ENCODE measurements at regions not wholly inside any gene's neighbourhood (a gene's known extent, or its start where the extent isn't known, plus 50 kb on each side); places are given as distances from the start of the nearest gene placed in this dataset.

GRCh38 chr5:156186760-156187159 is 140.2 kb upstream of the SGCD start:
- Histone ChIP-seq H2AFZ (ENCODE audit: low read depth, low read length) (no peak overlapping the region), H3K4me1 (ENCODE audit: insufficient read depth, low read length) (peaks cover 3% of the 10 kb centered on the region), H3K9ac (ENCODE audit: low read length) (no peak overlapping the region), H3K27me3 (ENCODE audit: insufficient read depth, low read length) (no peaks in the 10 kb centered on the region), H4K20me1 (ENCODE audit: insufficient read depth, low read length) (no peaks in the 10 kb centered on the region), H3K36me3 (ENCODE audit: insufficient read depth, low read length) (no peaks in the 10 kb centered on the region), H3K27ac (ENCODE audit: low read depth, low read length) (peak overlapping the region; percentile 31), H3K4me2 (ENCODE audit: low read length) (peak overlapping the region; percentile 41), H3K79me2 (ENCODE audit: insufficient read depth, low read length) (no peaks in the 10 kb centered on the region), H3K9me3 (ENCODE audit: insufficient read depth, low read depth, low read length) (no peaks in the 10 kb centered on the region), H3K4me3 (ENCODE audit: insufficient read depth, low read depth, low read length) (no peak overlapping the region)
- DNase-seq (ENCODE audit: low read depth) (peak; percentile 12), FAIRE-seq (no peak)
- H3K27me3 Mint-ChIP-seq (ENCODE audit: low read depth, unreplicated experiment) = no peaks in the 10 kb centered on the region
- no peak overlapping the region for H3K4me3 Mint-ChIP-seq (ENCODE audit: unreplicated experiment)
- no peaks in the 10 kb centered on the region for H3K36me3 Mint-ChIP-seq (ENCODE audit: low read depth, unreplicated experiment)
- no peak for TF ChIP-seq CTCF (IDR thresholded peaks at IDR 0.05; ENCODE audit: insufficient read depth, low read depth, low read length)
- no peak for TF ChIP-seq EZH2 (IDR thresholded peaks at IDR 0.05; ENCODE audit: insufficient read depth, low read length)
- peaks cover 2% of the 10 kb centered on the region for H3K9me3 Mint-ChIP-seq (ENCODE audit: unreplicated experiment)
- H3K27ac Mint-ChIP-seq (ENCODE audit: unreplicated experiment) = no peak overlapping the region
- H3K4me1 Mint-ChIP-seq (ENCODE audit: low read depth, unreplicated experiment) = peaks cover 19% of the 10 kb centered on the region

DNA sequence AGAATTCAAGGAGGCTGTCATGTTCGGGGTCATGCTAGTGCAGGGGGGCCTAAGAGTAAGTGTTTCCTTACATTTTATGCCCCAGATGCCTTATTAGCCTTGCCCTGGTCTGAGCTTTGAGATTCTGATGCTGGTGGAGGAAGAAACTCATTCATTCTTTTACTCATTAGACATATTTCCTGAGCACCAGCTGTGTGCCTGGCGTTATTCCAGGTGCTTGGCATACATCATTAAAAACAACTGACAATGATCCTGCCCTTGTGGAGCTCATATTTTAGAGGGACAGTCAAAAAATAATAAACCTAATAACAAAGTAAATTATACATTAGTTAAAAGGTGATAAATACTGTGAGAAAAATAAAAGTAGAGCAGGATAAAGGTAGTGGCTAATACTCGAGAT is 138.9 kb upstream of the SGCD start:
- Histone ChIP-seq H3K27me3 (ENCODE audit: insufficient read depth, low read length) (no peaks in the 10 kb centered on the region), H3K4me1 (ENCODE audit: insufficient read depth, low read length) (peaks cover 3% of the 10 kb centered on the region), H3K36me3 (ENCODE audit: insufficient read depth, low read length) (no peaks in the 10 kb centered on the region), H3K4me3 (ENCODE audit: insufficient read depth, low read depth, low read length) (no peak overlapping the region), H3K9ac (ENCODE audit: low read length) (no peak overlapping the region), H2AFZ (ENCODE audit: low read depth, low read length) (no peak overlapping the region), H3K27ac (ENCODE audit: low read depth, low read length) (no peak overlapping the region), H3K9me3 (ENCODE audit: insufficient read depth, low read depth, low read length) (no peaks in the 10 kb centered on the region), H3K79me2 (ENCODE audit: insufficient read depth, low read length) (no peaks in the 10 kb centered on the region), H3K4me2 (ENCODE audit: low read length) (no peak overlapping the region), H4K20me1 (ENCODE audit: insufficient read depth, low read length) (no peaks in the 10 kb centered on the region)
- TF ChIP-seq CTCF (IDR thresholded peaks at IDR 0.05; ENCODE audit: insufficient read depth, low read depth, low read length) (no peak), EZH2 (IDR thresholded peaks at IDR 0.05; ENCODE audit: insufficient read depth, low read length) (no peak)
- peaks cover 2% of the 10 kb centered on the region for H3K9me3 Mint-ChIP-seq (ENCODE audit: unreplicated experiment)
- FAIRE-seq (no peak), DNase-seq (ENCODE audit: low read depth) (no peak)
- H3K4me1 Mint-ChIP-seq (ENCODE audit: low read depth, unreplicated experiment) = peaks cover 9% of the 10 kb centered on the region
- H3K27me3 Mint-ChIP-seq (ENCODE audit: low read depth, unreplicated experiment) = no peaks in the 10 kb centered on the region
- H3K36me3 Mint-ChIP-seq (ENCODE audit: low read depth, unreplicated experiment) = no peaks in the 10 kb centered on the region
- H3K4me3 Mint-ChIP-seq (ENCODE audit: unreplicated experiment) = no peak overlapping the region
- H3K27ac Mint-ChIP-seq (ENCODE audit: unreplicated experiment) = no peak overlapping the region

- Mint-ChIP-seq H3K27me3 (ENCODE audit: low read depth, unreplicated experiment) (no peaks in the 10 kb centered on the region), H3K4me1 (ENCODE audit: low read depth, unreplicated experiment) (peaks cover 9% of the 10 kb centered on the region), H3K36me3 (ENCODE audit: low read depth, unreplicated experiment) (no peaks in the 10 kb centered on the region), H3K4me3 (ENCODE audit: unreplicated experiment) (no peak overlapping the region), H3K9me3 (ENCODE audit: unreplicated experiment) (no peaks in the 10 kb centered on the region), H3K27ac (ENCODE audit: unreplicated experiment) (no peak overlapping the region)
- Histone ChIP-seq H3K27ac (ENCODE audit: low read depth, low read length) (no peak overlapping the region), H3K27me3 (ENCODE audit: insufficient read depth, low read length) (no peaks in the 10 kb centered on the region), H2AFZ (ENCODE audit: low read depth, low read length) (no peak overlapping the region), H3K9me3 (ENCODE audit: insufficient read depth, low read depth, low read length) (no peaks in the 10 kb centered on the region), H4K20me1 (ENCODE audit: insufficient read depth, low read length) (no peaks in the 10 kb centered on the region), H3K36me3 (ENCODE audit: insufficient read depth, low read length) (no peaks in the 10 kb centered on the region), H3K79me2 (ENCODE audit: insufficient read depth, low read length) (no peaks in the 10 kb centered on the region), H3K9ac (ENCODE audit: low read length) (no peak overlapping the region), H3K4me3 (ENCODE audit: insufficient read depth, low read depth, low read length) (no peak overlapping the region), H3K4me1 (ENCODE audit: insufficient read depth, low read length) (peaks cover 3% of the 10 kb centered on the region), H3K4me2 (ENCODE audit: low read length) (no peak overlapping the region)
- DNase-seq (ENCODE audit: low read depth) (no peak), FAIRE-seq (no peak)
- TF ChIP-seq EZH2 (IDR thresholded peaks at IDR 0.05; ENCODE audit: insufficient read depth, low read length) (no peak), CTCF (IDR thresholded peaks at IDR 0.05; ENCODE audit: insufficient read depth, low read depth, low read length) (no peak)
Measured at GRCh38 chr5:156189628-156190027, 137.3 kb upstream of the SGCD start.

All from astrocyte (in vitro differentiated cells and primary cell).